ENCODE measurements at regions not wholly inside any gene's neighbourhood (a gene's known extent, or its start where the extent isn't known, plus 50 kb on each side); places are given as distances from the start of the nearest gene placed in this dataset.
A peak's percentile ranks its signal among the peaks of the same experiment; 100 is the strongest.

DNA sequence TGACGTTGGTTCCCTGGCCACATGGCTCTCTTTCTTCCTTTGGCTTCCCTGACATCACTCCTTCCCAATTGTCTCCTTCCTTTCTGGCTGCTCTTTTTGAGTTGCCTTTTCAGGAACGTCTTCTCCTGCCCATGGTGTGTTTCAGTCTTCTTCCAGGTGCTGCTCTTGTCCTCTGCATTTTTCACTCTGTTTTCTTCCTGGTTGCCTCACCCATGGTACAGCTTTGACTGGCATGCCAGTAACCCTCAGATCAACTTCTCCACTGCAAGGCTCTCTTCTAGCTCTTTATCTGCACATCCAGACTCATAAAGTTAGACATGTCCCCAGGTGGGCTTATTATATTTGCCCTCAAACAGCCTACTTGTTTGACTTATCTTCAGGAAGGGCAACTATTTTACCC is 91.0 kb upstream of the ANKH start:
- no peak for DNase-seq

DNA sequence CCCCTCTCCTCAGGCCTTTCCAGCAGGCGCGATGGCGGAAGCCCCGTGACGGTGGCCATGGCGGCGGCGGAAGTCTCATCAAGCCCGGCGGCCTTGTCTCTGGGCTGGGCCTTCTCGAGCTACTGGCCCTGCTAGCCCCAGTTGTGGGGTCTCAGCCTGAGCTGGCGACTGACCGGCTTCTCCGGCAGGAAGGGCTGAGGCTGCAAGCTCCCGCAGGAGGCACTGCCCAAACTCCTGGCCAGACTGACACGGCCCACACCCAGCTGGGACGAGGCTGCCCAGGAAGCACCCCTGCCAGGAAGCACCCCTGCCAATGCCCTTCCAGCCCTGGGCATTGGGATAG is 88.5 kb upstream of the ANKH start:
- DNase-seq: no peak

DNA sequence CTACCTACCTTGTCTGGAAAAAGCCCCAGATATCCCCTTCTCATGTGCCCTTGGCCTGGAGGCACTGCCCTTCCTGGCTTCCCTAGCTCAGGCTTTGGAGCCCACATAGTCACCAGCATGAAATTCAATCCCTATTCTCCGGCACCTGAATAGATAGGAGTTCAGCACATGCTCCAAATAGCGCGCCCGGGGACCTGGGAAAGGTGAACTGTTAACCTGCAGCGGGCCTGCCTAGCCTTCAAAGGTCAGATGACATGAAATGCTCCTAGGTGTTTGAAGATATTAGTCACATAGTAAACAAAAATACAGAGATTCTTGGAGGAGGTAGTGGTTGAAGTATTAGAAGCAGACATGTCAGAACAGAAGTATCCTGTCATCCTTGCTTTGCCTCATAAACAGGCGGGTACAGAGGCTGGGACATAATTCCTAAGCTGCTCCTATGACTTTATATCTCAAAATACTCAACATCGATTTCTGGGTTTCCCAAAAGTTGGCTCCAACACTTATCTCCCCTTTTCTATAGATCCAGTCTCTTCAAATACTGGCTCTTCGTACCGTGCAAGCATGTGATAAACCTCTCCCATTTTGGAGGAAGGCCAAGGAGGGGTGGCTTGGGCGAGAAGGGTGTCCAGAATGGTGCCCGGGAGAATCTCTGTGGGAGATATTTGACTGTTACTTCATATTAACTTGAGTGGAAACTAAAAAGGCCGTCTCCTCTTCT is 88.0 kb upstream of the ANKH start:
- DNase-seq: no peak

DNA sequence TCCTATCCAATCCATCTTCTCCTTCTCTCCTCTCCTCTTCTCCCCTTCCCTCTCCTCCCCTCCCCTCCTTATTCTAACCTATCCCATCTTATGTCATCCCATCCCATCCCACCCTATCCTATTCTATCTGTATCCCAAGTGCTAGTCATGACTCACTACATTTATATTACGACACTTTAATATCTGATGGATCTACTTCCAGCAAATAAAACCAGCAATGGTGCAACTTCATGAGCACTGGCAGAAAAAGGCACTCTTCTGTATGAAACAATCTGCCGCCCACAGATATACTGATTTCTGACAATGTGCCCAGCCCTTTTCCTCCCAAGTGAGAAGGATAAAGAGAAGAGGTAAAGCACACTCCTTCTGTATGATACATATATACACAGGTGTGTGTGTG is 86.6 kb upstream of the ANKH start:
- DNase-seq: no peak

- DNase-seq: no peak
Measured at GRCh38 chr5:14956423-14957046, 85.0 kb upstream of the ANKH start.

- DNase-seq: no peak
Measured at GRCh38 chr5:14954616-14955343, 83.2 kb upstream of the ANKH start.

DNA sequence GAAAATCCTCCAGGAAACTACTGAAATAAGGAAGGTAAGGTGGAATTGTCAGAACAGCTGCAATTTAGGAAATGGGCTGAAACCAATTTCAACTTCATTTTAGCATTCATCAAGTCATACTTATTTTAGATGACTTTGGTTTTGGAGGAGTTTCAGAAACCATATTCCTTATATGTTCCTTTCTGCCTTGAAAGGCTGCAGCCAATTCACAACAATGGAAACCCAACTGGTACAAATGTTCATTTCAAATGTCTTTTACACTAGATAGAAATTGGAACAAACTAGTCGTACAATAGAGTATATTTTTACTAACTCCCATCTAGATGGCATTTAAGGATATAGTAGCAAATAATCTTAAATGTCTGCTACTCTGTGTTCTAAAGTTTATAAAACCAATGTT is 82.6 kb upstream of the ANKH start:
- DNase-seq: no peak

- no peak for DNase-seq
Measured at GRCh38 chr5:14953075-14953607, 81.6 kb upstream of the ANKH start.

- no peak for DNase-seq
Measured at GRCh38 chr5:14948383-14948782, 76.8 kb upstream of the ANKH start.

DNA sequence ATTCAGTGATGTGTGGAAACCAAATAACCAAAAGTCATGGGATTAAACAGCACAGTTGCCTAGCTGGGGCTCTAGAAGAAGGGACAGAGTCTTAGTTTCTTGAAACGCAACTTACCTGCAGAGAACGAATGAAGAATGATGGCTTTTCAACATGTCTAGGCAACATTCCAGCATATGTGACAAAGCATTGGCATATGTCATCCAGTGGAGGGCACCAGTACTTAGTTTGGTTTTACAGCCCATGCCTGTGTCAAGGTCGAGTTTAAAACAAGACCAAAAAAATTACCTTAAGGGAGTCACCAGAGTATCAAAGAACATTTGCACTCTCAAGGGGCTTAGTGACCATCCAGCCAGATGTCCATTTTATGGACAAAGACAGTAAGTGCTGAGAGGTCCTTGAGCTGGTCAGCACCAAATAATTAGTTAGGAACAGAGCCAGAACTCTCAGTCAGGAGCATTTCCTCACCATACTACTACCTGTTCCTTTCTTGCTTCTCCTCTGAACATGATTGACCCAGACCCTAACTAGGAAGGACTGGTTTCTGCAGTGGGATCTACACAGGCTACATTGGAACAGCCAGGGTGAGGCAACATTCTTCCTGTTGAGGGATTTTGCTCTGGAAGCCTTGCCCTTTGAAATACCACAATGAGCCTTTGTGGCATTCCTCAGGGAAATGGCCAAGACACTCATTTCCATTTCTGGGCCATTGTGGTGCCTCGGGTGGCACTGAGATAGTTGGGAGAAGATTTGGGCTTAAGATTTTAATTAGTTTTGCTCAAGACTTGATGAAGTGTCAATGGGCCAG is 75.4 kb upstream of the ANKH start:
- peak; percentile 20 for DNase-seq

- DNase-seq: no peak
Measured at GRCh38 chr5:14945450-14945849, 73.9 kb upstream of the ANKH start.

DNA sequence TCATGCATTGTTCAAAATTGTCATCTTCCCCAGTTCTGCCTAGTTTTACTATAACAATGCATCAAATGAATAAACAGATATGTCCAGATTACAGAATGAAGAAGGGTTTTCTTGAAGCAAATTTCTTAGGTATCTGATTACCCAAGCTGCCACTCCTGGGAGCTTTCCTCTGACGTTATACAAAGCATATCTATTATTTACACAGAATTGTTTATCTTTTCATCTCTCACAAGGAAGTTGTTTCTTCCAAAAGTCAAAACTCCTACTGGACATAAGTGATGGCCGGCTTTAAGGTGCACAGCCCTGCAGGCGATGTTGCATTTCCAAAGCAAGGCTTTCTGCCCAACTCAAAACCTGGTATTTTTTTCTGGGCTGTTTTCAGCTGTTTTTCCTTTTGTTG is 73.4 kb upstream of the ANKH start:
- DNase-seq: no peak

GRCh38 chr5:14944350-14944739 is 72.8 kb upstream of the ANKH start:
- no peak for DNase-seq

- no peak for DNase-seq
Measured at GRCh38 chr5:14942212-14942611, 70.6 kb upstream of the ANKH start.

DNA sequence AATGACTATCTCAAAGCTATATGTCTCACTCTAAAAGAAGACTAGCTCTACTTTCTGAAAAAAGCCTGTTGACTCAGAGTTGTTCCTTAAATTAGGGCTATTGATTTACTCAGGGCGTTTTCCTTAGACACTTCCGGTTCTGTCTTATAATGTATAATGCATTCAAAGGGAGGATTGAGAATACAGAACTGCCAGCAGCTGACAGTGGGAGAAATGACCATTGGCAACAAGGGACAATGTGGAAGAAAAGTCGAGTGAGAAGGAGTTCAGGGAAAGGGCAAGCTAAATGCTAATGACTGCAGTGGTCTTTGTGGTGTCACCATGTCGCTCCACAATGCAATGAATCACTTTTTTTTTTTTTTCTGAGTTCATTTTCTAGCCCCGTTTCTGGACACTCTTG is 65.7 kb upstream of the ANKH start:
- DNase-seq: no peak

DNA sequence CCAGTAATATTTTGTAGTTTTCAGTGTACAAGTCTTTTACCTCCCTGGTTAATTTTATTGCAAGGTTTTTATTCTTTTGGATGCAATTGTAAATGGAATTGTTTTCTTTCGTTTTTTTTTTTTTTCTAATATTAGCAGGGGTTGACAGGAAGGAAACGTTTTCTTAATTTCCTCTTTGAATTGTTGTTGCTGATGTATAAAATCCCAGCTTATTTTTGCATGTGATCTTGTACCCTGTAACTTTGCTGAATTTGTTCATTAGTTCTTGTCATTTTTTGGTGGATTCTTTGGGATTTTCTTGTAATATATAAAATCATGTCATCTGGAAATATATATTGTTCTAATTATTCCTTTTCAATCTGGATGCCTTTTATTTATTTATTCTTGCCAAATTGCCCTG is 65.0 kb upstream of the ANKH start:
- DNase-seq: no peak

DNA sequence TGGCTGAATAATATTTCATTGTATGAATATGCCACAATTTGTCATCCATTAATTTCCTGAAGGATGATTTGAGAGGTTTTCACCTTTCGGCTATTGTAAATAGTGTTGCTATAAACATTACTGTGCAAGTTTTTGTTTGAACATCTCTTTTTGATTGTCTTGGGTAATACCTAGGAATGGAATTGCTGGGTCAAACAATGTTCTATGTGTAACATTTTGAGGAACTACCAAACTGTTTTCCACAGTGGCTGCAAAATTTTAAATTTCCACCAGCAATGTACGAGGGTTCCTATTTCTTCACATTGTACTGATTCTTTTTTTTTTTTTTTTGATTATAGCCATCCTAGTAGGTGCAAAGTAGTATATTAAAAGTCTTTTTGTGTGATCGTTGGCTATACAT is 63.8 kb upstream of the ANKH start:
- DNase-seq: no peak

DNA sequence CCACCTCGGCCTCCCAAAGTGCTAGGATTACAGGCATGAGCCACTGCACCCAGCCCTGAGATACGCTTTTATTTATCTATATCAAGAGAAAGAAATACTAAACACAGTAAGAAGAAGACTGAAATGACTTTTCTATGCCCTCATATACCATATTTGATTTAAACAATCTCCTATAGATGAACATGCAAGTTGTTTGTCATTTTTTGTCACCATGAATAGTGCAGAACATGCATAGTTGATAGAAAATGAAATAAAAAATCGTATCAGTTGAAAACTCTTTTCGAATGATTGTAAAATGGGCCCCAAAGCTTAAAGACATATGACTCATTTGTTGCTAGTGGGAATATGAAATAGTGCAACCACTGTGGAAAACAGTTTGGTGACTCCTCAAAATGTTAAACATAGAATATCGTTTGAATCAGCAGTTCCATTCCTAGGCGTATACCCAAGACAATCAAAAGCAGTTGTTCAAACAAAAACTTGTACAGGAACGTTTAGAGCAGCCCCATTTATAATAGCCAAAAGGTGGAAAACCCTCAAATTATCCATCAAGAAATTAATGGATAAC is 61.4 kb upstream of the ANKH start:
- no peak for DNase-seq

- DNase-seq: no peak
Measured at GRCh38 chr5:14930486-14930885, 58.9 kb upstream of the ANKH start.

DNA sequence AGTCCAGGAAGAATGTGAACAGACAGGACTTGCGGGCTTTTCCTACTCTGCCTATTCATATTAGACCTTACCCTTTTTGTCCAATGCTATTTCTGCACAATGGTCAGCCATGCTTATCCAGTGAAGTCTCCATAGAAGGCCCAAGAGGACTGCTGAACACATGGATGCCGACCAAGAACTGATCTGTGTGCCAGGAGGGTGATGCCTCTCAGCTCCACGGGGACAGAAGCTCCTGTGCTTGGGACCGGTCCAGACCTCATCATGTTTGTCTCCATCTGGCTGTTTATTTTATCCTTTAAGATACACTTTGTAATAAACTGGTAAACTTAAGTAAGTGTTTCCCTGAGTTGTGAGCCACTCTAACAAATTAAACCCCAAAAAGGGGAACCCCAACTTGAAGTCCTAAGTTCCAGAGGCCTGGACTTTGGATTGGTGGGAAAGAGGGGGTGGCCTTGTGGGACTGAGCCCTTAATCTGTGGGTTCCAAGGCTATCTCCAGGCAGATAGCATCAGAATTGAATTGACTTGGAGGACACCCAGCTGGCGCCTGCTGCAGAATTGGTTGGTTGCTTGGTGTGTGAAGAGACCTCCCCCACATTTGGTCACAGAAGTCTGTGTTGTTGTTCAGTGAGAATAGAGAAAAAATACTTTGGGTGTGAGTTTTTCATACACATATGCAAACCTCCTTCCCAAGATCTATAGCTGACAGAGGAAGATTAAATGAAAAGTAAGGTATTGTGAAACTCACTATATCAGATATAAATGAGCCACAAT is 57.9 kb upstream of the ANKH start:
- no peak for DNase-seq

- DNase-seq: no peak
Measured at GRCh38 chr5:14928661-14929060, 57.1 kb upstream of the ANKH start.

- DNase-seq: no peak
Measured at GRCh38 chr5:14925326-14925725, 53.7 kb upstream of the ANKH start.

Measured in NCI-H2029 (cell line).